ENCODE measurements at regions not wholly inside any gene's neighbourhood (a gene's known extent, or its start where the extent isn't known, plus 50 kb on each side); places are given as distances from the start of the nearest gene placed in this dataset.
A peak's percentile ranks its signal among the peaks of the same experiment; 100 is the strongest.

GRCh38 chr13:50323440-50324065, 308.3 kb downstream of the KCNRG start:
- DNase-seq: peak; percentile 13

GRCh38 chr13:50326271-50326670, 311.0 kb downstream of the KCNRG start:
- DNase-seq: no peak

- no peak for DNase-seq
Observed at GRCh38 chr13:50326811-50327210, 311.6 kb downstream of the KCNRG start.

- DNase-seq: no peak
Observed at GRCh38 chr13:50334115-50334778, 319.0 kb downstream of the KCNRG start.

- no peak for DNase-seq
Observed at GRCh38 chr13:50334944-50335343, 319.7 kb downstream of the KCNRG start.

GRCh38 chr13:50339271-50339670, 324.0 kb downstream of the KCNRG start:
- DNase-seq: no peak

GRCh38 chr13:50340146-50340545, 324.9 kb downstream of the KCNRG start:
- DNase-seq: no peak

- DNase-seq: no peak
Observed at GRCh38 chr13:50340551-50341287, 325.5 kb downstream of the KCNRG start.

GRCh38 chr13:50341526-50341925, 326.3 kb downstream of the KCNRG start:
- DNase-seq: no peak

- DNase-seq: no peak
Observed at GRCh38 chr13:50344717-50345116, 329.5 kb downstream of the KCNRG start.

GRCh38 chr13:50345804-50346203, 330.6 kb downstream of the KCNRG start:
- no peak for DNase-seq

GRCh38 chr13:50348371-50348770, 333.1 kb downstream of the KCNRG start:
- DNase-seq: no peak

- DNase-seq: no peak
Observed at GRCh38 chr13:50352720-50353480, 337.7 kb downstream of the KCNRG start.

GRCh38 chr13:50353651-50354415, 338.6 kb downstream of the KCNRG start:
- peak; percentile 40 for DNase-seq

GRCh38 chr13:50355797-50356196, 340.6 kb downstream of the KCNRG start:
- DNase-seq: no peak

- no peak for DNase-seq
Observed at GRCh38 chr13:50357136-50357535, 341.9 kb downstream of the KCNRG start.

GRCh38 chr13:50357586-50358118, 342.4 kb downstream of the KCNRG start:
- peak; percentile 75 for DNase-seq

GRCh38 chr13:50358231-50359040, 343.2 kb downstream of the KCNRG start:
- DNase-seq: peak; percentile 46

GRCh38 chr13:50359041-50359367, 343.8 kb downstream of the KCNRG start:
- DNase-seq: no peak

- DNase-seq: no peak
Observed at GRCh38 chr13:50359779-50360178, 344.5 kb downstream of the KCNRG start.

- no peak for DNase-seq
Observed at GRCh38 chr13:50360637-50361036, 345.4 kb downstream of the KCNRG start.

GRCh38 chr13:50361282-50361681, 346.0 kb downstream of the KCNRG start:
- DNase-seq: no peak
